NCI-H748 (cell line): ENCODE measurements at regions not wholly inside any gene's neighbourhood (a gene's known extent, or its start where the extent isn't known, plus 50 kb on each side); places are given as distances from the start of the nearest gene placed in this dataset.
"Not testable (repeated sequence)": the region's sequence is repeated elsewhere in the genome, so short reads cannot be mapped to it uniquely, and the experiment has no call there.

Source experiments
- DNase-seq: peaks from one replicate; lab custom pipeline; 2025; ENCODE audit not compliant: unreplicated experiment; lab: John Stamatoyannopoulos, UW

DNA sequence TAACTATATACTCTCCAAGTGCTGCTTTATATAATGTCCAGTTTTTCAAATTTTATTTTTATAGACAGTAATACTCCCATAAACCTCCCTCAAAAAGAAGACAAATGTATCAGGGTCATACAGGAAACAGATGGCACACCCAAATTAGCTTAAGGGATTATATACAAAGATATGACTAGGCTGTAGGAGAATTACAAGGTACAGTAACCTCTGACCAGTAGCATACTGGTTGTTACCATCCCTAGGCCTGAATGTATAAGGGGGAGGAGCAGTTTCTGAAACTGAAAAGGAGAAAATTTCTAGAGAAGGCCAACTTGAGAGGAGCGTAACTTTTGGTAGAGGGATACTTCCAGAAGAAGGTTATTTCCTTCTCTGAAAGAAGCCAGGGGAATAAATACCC is 122.6 kb upstream of the NBPF19 start:
- DNase-seq: not testable (repeated sequence)

DNA sequence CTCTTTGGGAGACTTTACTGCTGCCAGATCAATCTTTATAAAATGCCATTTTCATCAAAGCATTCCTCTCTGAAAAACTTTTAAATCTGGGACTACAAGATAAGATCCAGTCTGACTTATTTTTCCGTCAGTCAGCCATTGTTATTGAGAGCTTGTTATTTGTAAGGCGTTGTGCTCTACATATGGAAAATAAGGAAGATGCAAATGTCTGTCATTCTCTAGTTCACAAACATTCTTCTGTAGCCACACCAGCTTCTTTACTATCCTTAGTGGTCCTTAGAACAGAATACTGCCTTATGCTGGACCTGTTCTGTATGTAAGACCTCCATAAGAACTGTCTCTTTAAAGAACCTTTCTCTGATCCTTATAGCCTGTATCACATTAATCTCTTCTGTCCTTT is 120.3 kb upstream of the NBPF19 start:
- DNase-seq: not testable (repeated sequence)

DNA sequence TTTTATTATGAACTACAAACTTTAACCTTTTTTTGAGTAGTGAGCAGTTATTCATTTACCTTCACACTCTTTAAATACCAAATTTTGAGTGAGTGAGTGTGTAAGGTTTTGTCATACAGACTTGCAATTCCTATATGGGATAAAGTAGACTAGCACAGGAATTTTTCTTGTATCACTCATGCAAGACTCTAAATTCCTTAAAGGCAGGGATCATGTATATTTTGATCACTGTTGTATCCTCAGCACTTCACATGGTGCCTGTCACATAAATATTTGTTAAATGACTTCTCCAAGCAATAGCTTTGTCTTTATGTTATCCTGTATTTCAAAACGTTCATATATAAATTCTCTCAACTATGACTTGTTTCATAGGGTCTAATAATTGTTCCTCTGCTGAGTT is 119.1 kb upstream of the NBPF19 start:
- not testable (repeated sequence) for DNase-seq

DNA sequence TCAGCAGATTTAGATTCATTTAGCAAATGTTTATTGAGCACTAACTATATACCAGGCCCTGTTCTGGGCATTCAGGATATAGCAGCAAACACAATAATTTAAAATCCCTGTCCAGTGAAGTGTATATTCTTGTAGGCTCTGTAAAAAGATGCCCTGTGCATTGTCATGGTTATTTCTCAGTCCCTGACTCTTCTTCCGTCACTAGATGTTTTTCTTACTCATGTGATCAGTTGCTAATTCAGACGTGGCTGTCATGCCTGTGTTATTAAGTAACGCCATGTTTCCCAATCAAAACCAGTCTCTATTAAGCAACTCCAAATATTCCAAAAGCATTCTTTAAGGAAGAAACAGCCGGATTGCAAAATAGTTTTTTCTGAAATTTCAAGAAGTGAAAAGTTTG is 118.7 kb upstream of the NBPF19 start:
- DNase-seq: not testable (repeated sequence)

DNA sequence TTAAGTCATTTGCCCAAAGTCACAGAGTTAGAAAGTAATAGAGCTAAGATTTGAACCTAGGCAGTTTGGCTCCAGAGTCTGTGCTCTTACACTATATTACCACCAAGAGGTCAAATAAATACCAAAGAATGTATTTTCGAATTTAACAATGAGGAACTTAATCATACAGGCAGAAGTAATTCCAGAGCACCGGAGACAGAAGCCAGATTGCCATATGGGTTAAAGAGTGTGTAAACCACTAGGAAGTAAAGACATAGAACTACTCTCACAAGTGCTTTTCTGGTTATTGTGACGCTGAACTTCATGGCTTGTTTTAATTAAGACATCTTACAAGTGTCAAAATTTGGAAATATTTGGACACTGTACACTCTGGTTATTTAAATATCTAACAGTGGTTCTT is 114.5 kb upstream of the NBPF19 start:
- not testable (repeated sequence) for DNase-seq

DNA sequence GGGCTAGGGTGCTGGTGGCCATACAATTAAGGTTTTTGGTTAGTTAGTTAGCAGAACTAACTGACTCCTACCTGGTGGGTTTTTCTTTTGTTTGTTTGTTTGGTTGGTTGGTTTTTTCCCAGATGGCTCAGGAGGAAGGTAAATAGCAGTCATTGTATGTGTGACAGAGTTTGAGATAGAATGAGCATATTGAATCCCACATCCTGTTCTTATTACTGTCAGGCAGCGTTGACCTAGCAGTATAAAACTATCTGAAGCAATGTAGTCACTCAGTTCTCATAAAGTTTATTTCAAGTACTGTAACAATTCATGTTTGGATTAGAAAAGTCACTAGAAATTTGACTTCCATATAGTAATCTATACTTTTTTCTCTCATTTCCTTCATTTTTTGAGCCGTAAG is 113.5 kb upstream of the NBPF19 start:
- not testable (repeated sequence) for DNase-seq

DNA sequence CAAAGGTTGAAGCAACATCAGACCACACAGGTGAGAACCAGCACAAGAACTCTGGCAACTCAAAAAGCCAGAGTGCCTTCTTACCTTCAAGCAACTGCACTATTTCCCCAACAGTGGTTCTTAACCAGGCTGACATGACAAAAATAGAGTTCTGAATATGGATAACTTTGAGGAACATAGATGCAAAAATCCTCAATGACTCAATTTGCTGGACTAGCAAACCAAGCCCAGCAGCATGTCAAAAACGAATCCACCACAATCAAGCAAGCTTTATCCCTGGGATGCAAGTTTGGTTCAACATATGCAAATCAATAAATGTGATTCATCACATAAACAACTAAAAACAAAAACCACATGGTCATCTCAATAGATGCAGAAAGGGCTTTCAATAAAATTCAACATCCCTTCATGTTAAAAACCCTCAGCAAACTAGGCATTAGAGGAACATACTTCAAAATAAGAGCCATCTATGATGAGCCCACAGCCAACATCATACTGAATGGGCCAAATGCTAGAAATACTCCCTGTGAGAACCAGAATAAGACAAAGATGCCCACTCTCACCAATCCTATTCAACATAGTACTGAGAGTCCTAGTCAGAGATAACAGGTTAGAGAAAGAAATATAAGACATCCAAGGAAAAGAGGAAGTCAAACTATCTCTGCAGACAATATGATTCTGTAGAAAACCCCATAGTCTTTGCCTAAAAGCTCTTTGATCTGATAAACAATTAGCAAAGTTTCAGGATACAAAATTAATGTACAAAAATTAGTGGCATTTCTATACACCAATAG is 110.5 kb upstream of the NBPF19 start:
- DNase-seq: not testable (repeated sequence)

DNA sequence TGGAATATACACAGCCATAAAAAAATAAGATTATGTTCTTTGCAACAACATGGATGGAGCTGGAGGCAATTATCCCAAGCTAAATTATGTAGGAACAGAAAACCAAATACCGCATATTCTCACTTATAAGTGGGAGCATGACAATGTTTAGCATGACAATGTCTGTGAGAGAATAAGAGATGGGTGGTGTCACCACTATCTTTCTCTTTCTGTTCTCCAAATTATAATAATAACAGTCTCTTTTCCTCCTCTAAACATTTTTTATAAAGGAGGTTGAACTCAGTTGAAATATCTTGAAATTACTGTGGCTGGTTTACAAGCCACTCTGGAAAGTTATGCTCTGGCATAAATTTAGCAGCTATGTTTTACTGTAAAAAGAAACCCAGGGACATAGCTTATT is 108.4 kb upstream of the NBPF19 start:
- DNase-seq: not testable (repeated sequence)

DNA sequence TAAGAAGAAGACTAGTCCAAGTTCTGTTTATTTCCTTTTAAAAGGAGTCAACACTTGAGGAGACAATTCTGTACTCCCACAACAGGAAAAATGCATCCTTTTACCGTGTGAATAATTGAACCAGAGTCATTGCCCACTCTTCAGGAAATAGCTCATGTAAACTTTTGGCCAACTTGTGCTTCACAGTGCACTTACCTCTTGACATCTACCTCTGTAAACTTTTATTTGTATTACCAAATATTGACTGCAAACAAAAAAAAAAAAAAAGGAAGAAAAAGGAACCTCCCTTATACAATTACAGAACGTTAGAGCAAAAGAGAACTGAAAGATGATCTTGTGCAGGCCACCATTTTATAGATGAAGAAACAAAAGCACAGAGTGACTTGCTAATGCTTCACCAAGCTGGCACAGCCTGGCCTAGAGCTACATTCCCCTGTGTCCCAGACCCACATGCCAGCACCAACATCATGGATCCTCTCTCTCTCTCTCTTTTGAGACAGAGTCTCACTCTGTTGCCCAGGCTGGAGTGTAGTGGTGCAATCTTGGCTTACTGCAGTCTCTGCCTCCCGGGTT is 107.3 kb upstream of the NBPF19 start:
- not testable (repeated sequence) for DNase-seq

DNA sequence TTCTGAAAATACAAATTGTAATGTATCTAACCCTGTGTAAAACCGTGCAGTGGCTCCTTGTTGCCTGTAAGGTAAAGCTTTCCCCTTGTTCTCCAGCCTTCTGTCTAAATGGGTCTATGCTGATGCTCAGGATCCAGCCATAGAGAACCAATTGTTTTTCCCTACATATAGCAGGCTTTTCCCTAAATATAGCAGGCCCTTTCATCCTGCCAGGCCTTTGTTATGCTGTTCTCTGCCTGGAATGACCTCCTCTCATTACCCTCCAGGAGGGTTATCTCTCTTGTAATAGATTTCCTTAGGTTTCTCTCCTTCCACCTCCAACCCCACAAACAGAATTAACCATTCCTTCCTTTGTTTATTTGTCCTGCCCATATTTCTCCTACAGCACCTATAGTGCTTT is 106.5 kb upstream of the NBPF19 start:
- DNase-seq: not testable (repeated sequence)

DNA sequence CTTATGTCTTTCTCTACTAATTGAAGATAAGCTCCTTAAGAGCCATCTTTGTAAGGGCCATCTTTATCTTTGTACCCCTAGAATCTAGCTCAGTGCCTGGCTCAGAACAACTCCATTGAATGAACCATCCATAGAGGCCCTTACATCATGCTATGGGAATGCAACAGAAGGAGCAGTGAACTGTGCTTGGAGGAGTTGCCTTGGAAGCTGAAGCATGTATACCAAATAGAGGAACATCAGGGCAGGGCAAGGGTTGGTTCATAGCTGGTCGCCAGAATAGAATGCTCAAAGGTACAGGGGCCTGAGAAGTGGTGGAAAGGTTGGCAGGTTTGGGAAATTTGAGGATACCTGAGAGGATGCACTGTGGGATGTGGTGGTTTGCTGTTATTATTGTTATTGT is 105.8 kb upstream of the NBPF19 start:
- not testable (repeated sequence) for DNase-seq

DNA sequence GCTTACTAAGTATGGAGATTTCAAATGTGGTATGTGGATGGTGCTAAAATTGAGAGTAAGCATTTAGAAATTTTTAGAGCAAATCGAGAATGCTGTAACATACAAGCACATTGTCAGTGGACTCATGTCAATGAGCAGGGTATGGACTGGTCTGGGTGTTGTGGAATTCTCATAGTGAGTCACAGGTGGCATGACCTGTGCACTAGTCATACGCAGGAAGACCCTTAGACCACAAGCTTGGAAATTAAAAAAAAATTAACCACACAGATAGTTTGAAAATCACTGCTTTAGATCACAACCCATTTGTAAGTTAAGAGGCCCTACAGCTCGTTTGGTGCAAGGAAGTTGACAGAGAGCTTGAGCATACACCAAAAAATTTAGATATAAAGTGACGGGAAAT is 102.9 kb upstream of the NBPF19 start:
- DNase-seq: not testable (repeated sequence)

DNA sequence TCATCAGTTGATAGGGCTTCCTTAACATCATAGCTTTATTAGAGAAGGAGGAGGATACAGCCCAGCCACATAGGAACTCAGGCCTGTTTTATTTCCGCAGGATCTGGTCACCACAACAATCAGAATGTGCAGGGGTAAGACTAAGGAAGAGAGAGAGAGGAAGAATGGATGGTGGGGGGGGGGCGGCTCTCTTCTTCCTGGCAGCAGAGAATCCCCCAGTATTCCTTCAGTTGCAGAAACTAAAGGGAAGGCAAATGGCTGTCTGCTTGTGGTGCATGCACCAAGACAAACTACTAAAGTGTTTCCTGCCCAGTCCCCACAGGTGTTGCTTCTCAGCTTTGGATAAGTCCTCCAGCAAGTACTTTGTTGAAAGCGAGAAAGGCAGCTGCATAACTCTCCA is 96.4 kb upstream of the NBPF19 start:
- not testable (repeated sequence) for DNase-seq

DNA sequence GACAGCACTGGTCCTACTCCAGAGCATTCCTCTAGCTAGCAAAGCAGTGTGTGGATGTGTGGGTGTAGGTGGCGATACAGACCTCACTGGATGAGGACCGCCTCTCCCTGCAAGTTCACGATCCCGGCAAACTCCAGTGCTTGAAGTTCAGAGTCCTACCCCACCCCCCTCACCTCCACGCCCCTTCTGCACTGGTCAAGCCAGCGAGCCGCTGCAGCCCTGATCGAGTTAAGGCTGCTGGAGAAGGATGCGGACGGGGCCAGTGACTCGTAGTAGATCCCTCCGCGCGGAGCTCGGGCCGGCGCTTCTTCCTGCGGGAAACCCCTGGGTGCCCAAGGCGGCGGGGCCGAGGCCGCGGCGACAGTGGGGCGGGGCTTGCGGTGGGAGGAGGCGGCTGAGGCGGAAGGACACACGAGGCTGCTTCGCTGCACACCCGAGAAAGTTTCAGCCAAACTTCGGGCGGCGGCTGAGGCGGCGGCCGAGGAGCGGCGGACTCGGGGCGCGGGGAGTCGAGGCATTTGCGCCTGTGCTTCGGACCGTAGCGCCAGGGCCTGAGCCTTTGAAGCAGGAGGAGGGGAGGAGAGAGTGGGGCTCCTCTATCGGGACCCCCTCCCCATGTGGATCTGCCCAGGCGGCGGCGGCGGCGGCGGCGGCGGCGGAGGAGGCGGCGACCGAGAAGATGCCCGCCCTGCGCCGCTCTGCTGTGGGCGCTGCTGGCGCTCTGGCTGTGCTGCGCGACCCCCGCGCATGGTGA is 84.5 kb upstream of the NBPF19 start:
- DNase-seq: peak; percentile 60

DNA sequence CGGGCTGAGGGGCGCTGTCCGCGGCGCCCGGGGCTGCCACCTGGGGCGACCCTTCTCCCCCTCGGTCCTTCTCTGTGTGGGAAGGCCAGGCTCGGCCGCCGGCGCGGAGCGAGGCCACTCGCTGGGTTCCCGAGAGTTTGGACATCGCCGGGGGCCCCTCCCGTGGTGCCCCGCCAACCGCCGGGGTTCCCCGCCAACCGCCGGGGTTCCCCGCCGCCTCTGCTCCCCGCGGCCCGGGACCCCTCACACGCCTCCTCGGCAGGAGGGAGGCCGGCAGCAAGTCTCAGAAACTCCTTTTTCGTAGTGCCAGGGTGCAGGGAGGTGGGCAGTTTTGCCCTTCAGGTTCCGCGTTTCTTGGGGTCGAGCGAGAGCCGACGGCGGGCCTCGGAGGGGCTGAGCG is 83.9 kb upstream of the NBPF19 start:
- not testable (repeated sequence) for DNase-seq

DNA sequence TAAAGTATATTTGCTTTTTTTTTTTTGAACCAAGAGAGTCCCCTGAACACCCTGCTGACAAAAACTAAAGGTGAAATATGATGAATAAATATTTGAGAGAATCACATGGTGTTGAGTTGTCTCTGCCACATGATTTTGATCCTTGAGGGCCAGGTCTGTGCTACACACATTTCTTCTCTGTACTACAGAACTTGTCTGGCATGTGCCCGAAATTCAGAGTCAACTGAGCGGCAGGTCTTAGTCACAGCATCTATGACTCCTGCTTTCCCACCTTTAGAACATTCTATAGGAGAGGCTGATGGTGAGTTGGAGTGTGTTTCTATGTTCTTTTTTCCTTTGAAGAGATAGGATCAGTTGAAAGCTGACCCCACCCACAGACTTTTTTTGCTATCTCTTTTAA is 79.0 kb upstream of the NBPF19 start:
- DNase-seq: not testable (repeated sequence)

DNA sequence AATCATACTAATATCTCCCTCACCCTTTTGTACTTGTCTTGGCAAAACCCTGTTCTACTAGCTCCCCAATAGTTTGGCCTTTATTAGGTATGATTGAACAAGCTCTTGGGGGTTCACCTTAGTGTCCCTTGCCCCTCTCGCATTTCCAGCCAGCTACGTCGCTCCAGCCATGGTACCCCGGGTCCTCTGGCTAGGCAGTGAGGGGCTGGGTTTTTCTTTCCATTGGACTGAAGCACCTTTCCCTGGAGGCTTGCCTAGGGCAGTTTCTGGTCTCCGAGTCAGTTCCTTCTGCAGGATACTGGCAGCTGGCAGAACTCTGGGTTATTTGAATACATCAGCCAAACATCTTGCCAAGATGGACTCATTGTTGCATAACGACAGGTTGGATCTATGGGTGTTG is 76.3 kb upstream of the NBPF19 start:
- DNase-seq: not testable (repeated sequence)

DNA sequence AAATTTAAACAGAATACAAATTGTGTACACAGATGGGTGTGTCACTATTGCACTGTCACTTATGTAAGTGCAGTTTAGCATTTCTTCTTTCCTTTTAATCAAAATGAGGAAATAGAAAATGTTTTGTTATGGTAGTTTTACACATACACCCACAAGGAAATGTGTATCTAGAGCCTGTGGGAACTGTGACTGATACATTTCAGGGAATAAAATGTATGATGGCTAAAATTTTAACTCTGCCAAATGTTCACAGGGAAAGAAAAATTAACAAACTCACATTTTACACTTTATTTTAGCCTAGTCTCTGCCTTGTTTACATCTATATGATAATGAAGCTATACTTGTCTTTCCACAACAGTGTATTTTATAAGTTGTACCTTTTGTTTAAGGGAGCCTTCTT is 66.4 kb upstream of the NBPF19 start:
- not testable (repeated sequence) for DNase-seq

DNA sequence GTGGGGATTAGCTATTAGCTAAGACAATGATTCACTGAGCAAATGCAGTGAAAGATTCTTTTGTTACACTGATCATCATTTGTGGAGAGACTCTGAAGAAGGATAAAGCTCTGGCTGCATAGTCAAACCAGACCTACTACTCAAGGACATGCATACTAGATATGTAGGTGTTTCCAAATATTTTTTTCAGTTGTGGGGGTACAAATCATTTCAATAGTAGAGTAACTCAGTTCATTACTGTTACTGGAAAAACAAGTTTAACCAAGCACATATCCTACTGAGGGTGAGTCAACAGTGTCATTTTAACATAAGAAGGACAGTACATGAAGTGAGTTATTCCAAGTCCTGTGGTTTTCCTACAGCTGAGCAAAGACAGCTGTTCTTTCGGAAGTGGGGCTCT is 59.5 kb upstream of the NBPF19 start:
- not testable (repeated sequence) for DNase-seq

DNA sequence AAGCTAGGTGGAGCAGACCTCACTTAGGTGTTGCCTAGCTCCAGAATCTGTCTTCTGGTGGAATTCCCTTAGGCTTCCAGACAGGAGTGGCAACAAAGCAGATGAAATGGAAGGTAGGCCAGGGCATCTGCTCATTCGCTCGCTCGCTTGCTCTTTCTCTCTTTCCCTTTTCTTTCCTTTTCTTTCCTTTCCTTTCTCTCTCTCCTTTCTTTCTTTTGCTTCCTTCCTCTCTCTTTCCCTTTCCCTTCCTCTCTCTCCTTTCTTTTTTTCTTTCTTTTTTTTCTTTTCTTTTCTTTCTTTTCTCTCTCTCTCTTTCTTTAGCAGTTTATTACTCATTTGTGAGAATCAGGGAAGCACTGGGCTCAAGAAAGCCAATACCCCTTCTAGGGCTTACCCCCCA is 56.1 kb upstream of the NBPF19 start:
- DNase-seq: not testable (repeated sequence)

DNA sequence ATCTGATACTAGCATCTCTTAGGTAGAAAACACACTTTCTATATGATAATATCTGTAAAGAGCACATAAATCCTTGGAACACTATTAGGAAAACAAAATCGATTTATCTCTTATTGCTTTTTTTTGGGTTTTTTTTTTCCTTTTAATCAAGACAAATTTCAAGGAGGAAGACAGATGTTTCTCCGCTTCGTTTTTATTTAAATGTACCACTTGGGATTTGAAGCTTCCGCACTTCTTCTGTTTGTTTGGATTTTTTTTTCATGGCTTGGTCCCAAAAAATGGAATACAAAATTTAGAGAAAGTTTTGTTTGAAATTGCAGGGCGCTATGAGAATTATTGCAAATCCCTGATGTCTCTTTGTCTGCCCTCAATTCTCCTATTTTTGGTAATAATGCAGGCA is 51.7 kb upstream of the NBPF19 start:
- DNase-seq: not testable (repeated sequence)
